ENCODE measurements at regions not wholly inside any gene's neighbourhood (a gene's known extent, or its start where the extent isn't known, plus 50 kb on each side); places are given as distances from the start of the nearest gene placed in this dataset.
"Not testable (repeated sequence)": the region's sequence is repeated elsewhere in the genome, so short reads cannot be mapped to it uniquely, and the experiment has no call there.

DNA sequence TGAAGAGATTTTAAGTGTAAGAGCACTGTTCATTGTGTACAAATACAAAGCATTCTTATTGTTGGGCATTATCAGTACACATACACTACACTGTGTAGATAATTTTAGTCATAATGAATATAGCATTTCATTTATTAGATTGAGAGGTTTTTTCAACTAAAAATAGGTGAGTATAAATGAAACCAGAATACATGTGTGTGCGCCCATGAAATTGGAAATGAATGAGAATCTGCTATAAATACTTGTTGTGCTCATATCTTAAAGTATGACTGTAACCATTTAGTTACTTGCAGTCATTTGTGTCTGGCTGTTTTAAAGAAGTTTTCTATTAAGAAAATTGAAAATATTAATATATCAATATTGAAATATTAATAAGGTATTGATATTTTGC is 189.0 kb upstream of the MEF2C start:
- DNase-seq (ENCODE audit: low spot score) = no peak

DNA sequence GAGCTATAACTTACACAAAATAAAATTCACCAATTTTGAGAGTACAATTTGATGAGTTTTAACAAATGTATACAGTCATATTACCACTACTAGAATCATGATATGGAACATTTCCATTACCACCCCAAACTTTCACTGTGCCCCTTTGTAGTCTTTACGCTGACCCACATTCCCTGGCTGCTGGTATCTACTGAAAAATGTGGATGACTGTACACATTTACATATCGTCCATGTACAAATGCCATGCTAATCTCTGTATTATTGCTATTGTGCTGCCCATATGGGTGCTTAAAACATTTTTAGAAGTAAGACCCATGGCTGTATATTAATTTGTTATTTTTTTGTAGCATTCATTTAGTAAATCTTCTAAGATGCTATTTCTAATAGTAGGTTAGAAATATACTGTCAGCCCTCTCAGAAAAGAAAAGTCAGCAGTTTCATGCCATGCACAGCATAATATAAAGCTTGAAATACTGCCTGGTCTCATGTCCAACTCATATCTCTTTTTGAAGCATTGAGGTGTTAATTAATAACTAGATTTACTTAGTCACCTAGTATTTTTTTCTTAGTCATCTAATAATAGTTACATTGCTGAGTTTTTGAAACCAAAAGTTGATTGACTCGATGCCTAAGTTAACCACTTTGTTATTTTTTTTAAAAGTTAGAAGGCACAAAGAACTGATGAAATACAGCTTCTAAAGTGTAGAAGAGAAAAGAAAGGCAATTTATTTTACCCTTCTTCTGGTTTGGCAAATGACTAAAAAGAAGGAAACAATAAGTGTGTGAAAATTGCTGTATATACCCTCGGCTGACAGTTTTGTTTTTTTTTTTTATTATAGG is 188.3 kb upstream of the MEF2C start:
- no peak for DNase-seq (ENCODE audit: low spot score)

DNA sequence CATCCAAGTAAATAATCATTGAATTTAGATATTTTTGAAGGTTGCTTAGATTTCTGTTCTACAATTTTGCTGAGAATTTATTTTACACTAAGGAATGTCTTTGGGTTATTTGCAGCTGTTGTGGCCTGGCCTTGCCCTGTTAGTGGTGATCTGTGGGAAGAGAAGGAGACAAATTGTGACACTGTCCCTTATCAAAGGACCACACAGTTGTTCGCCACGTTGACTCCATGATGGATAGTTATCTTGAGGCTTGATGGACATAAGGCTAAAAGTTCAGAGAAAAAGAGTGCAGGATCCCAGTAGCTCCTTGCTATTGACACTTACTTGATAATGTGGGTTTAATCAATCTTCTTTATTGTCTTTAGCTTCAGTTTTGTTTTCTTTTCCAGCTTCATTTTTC is 186.6 kb upstream of the MEF2C start:
- no peak for DNase-seq (ENCODE audit: low spot score)

DNA sequence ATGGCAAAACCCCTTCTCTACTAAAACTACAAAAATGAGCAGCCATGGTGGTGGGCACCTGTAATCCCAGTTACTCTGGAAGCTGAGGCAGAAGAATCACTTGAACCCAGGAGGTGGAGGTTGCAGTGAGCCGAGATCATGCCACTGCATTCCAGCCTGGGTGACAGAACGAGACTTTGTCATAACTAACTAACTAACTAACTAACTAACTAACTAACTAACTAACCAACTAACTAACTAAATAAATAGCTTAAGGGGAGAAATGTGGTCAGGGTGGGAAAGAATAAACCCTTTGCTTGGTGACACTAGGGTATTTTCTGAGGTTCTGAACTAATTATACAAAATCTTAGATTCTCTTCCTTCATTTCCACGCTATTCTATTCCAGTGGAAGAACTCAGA is 184.4 kb upstream of the MEF2C start:
- no peak for DNase-seq (ENCODE audit: low spot score)

DNA sequence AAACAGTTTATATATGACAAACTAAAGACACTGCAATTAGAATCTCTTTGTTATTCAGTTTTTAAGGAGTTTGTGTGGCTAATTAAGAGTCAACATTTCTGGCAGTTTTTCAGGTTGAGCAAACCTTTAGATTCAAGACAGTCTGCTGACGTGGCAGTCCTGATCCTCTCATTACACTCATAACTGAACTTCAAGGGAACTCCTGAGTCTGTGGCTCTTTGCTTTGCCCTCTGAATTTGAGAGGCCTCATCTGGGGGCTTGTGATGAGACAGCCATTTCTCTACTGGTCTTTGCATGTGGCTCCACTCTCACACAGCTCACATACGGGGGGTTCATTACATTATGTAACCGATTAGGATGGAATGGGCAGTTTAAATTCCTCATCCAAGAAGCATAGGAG is 182.9 kb upstream of the MEF2C start:
- no peak for DNase-seq (ENCODE audit: low spot score)

DNA sequence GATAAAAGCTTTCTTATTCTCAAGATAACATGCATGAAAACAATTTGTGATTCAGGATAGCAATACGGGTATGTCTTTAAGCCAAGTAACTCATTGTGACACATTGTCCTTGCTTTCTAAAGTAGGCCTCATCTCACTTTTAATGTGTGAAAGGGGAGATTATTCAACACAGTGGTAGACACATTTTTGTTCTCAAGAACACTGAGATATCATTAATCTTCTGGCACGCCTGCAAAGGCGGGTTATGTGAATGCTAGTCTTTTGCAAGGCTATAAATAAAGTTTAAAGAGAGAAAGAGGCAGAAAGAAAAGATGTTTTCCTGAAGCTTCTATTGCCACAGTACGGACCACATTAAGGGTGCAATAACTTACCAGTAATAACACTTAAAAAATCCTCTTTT is 181.8 kb upstream of the MEF2C start:
- no peak for DNase-seq (ENCODE audit: low spot score)

DNA sequence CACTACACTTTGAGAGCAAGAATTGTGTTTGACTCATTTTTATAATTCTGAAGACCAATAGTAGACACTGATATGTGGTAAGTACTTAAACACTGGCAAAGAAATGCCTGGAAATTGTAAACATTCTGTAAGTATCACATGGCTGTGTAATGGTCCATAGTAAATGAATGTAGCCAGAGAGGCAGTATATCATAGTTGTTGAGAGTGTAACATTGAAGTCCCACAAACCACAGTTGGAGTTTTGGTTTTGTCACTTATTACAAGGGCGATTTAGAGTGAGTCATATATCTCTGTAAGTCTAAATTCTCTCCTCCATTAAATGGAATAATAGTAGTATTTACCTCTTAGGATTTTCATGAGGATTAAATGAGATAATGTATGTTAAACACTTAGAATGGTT is 181.1 kb upstream of the MEF2C start:
- DNase-seq (ENCODE audit: low spot score) = no peak

DNA sequence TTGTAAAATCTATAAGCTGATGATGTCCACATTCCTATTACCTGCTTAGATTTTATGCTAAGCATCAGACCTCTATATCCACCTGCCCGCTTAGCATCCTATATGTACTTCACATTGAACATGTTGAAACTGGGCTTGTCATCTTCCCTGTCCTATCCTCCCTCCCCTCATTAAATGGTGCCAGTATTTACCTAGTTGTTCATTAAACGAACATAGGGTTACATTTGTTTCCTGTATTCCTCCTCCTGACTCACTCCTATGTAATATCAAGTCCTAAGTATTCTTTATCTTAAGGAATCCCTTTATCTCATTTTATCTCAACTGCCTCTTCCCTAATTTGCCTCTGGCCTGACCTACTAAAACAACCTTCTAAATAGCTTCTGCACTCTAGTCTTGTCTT is 177.8 kb upstream of the MEF2C start:
- no peak for DNase-seq (ENCODE audit: low spot score)

DNA sequence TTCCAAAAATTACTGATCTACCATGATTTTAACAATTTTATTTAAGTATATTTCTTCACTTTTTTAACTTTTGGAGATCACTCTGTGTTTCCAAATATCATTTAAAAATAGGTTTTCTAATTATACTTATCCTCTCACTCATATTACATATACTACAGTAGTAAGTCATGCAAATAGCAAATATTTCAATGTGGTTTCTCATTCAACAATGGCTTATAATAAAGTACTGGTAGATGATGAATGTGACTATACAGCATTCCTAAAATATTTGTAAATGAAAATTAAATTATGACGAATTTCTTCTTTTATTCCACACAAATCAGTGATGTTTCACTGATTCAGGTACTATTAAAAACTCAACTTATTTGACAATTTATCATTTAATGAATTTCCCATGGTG is 176.3 kb upstream of the MEF2C start:
- DNase-seq (ENCODE audit: low spot score) = no peak

DNA sequence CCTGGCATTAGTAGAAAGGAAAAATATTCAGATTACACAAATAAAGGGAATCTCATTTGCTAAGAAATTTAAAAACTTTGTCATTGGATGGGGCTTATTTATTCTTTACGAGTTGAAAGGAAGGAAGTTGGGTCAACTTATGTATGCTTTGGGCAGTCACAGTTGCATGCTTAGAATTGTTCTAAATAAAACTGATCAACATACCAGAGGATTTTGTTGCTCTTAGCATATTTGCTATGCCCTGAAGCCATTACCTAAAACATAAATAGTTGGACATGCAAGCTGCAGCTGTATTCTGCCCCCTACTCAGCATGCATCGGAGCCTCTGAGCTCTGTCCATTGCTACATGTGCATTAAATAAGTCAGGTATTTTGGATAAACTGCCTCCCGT is 172.7 kb upstream of the MEF2C start:
- no peak for DNase-seq (ENCODE audit: low spot score)

DNA sequence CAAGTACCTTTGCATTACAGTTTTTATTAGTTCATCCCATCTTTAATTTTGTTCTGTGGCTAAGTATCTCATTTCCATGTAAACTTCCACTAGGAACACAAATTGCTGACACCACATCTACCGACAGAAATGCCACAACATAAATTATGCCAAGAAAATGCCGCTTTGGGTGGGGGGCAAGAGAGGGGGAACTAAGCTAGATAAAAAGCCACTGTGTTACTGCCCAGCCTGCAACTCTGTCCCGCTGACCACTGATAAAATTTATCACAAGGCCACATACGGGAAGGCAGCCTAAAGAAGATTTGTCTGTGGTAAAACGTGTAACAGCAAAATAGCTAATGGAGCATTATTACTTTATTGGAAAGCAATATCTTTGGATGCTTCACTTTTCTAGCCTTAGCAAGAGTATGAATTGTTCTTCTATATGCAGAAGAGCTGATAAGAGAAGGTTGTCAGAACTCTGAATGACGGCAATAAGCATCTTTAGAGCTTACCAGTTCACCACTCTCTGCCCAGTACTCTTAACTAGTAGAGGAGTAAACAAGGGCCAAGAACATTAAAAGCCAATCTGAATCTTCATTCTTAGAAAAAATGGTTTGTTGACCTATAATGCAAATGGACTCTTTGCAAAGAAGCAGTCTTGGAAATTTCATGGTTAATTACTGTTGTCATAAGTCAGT is 172.2 kb upstream of the MEF2C start:
- no peak for DNase-seq (ENCODE audit: low spot score)

DNA sequence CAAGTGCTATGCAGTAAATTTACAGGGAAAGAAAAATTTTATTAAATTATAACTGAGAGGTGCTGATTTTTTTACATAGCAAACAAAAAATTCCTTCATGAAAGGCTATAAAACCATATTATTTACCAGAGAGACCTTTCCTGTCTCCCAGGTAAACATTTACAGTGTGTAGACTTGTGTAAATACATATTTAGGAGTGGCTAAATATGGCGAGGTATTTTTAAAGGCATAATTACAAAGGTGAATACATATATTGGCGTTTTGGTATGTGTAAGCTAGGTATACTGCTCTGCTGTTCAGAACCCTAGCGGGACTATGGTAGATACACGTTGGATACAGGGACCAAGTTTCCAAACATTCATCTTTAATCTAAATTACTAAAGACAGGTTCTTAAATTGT is 170.6 kb upstream of the MEF2C start:
- no peak for DNase-seq (ENCODE audit: low spot score)

DNA sequence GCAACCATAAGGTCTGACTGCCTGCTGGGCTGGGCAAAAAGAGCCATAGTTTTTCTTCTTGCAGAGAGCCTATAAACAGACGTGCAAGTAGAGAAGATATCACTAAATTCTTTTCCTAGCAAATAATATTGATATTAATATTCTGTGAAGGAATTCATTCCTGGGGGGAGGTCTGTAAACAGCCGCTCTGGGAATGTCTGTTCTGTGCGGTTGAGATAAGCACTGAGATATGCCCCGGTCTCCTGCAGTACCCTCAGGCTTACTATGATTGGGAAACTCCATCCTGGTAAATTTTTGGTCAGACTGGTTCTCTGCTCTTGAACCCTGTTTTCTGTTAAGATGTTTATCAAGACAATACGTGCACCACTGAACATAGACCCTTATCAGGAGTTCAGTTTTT is 167.1 kb upstream of the MEF2C start:
- DNase-seq (ENCODE audit: low spot score) = not testable (repeated sequence)

DNA sequence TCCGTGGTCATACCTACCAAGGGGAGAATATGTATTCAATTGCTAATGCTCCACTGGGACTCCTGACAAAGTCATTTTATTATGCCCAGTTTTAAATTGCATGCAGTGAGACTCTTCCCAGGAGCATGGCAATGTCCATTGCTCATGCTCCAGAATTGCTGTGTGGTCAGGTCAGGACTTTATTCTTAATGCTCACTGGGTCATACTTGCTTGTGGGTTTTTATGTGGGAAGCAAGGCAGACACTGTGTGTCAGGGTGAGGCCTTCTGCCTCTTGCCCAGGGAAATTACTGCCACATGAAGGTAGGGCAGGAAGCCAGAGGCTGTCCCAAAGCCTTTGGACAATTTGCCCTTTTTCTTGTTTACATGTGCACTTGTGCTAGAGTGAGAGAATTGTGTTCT is 164.6 kb upstream of the MEF2C start:
- DNase-seq (ENCODE audit: low spot score) = no peak

DNA sequence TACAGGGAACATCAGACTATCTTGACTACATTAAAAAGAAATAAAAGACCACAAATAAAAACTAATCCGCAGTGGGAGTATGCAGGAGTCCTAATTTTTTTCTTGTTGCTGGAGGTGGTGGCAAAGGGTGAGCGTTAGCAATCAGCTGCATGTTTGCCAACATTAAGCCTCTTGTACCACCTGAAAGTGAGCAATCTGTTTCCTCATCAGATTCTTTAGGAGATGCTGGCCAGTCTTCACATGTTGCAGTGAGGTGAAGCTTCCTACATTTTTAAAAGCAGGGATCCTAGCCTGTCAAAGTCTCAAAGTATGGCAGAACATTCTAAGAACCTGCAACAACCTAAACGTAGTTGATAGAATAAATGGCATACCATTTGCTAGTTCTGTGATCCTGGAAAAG is 162.2 kb upstream of the MEF2C start:
- no peak for DNase-seq (ENCODE audit: low spot score)

DNA sequence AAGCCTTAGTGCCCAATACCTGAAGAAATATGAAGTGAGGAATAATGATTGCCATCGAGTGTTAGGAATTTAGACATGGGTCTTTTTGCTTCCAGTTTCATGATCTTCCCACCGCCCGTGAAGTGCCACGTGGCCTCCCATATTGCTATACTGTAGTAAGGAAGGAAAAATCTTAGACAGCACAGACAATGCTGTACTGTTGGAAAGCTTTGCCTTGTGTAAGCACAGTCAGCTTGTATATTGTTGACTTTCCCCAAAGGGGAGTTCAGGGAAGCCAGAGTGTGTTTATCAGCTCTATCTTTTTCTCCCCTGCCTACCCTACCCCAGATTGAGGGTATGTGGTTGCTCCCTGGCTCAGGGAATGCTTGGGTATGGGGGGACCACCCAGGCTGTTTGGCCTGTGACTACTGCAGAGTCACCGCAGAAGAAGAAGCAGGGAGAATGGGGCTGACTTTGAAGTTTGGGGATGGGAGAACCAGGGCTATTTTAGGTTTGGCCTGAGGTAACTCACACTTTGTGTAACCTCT is 161.8 kb upstream of the MEF2C start:
- no peak for DNase-seq (ENCODE audit: low spot score)

DNA sequence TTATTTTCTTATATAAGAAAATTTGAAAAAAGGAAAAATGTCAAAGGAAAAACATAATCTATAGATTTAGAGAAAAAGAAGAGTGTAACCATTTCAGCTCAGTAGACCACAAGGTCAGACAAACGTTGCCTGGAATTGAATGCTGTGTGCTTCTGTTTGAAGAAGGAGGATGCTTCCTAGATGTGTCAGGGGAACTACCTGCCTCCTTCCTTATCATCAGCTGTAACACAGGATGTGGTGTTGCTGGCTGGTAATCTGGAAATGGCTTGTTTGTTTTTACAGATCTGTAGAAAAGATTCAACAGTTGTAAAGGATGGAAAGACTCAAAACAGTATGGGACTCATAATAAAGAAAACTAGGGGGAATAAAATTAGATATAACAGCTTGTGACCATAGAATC is 160.7 kb upstream of the MEF2C start:
- DNase-seq (ENCODE audit: low spot score) = no peak

DNA sequence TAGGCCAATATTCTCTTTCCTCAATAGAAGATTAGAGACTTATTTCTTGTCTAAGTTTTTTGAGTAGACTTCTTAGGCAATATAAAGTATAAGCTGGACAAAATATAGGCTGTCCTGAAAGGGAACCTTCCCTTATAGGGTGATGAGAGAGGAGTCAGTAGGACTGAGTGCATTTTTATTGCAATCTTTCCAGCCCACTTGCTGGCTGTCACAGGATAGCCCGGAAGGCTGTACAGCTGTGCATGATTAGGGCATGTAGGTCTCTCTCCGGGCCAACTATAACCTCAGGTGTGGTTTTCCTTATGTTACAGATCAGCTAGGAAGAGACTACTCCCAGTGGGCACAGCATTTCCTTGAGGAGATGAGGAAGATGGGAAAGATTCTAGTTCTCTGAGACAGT is 159.8 kb upstream of the MEF2C start:
- no peak for DNase-seq (ENCODE audit: low spot score)

DNA sequence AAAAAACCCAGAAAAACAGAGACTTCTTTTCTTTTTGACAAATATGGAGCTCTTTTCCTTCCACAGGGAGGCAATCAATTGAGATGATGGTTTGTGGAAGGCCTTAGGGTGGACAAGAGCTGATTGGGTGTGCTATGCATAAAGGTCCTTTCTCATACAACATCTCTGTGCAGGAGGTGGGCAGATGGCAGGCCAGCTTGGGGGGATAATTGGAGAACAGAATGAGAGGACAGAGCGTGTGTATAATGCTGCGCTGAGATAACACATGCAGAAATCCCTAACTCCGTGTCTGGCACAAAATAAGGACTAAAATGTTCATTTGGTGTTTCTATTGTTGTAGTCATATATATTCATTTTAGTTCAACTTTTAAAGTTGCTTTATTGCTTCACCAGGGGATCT is 159.0 kb upstream of the MEF2C start:
- DNase-seq (ENCODE audit: low spot score) = no peak

DNA sequence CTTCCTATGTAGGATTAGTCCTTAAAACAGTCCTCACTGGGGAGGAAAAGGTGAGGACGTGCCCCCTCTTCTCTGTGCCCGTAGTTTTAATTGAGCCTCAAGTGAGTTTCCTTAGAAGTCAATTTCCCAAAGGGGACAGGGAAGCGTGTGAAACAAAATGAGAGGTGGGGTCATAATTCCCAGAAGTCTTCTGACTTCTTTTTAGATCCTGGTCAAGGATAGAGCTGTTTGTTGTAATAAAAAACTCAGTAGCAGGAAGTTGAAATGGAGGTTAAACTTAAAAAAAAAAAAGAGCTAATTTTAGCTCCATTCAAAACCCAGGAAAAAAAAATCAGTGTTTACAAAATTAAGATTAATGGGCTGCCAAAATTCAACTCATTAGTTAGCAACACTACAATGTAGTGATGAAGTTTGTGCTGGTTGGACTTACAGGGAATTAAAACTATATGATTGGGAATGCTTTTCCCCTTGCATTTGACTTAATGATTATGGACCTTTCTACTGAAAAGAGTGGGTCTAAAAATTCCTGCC is 158.3 kb upstream of the MEF2C start:
- DNase-seq (ENCODE audit: low spot score) = no peak

DNA sequence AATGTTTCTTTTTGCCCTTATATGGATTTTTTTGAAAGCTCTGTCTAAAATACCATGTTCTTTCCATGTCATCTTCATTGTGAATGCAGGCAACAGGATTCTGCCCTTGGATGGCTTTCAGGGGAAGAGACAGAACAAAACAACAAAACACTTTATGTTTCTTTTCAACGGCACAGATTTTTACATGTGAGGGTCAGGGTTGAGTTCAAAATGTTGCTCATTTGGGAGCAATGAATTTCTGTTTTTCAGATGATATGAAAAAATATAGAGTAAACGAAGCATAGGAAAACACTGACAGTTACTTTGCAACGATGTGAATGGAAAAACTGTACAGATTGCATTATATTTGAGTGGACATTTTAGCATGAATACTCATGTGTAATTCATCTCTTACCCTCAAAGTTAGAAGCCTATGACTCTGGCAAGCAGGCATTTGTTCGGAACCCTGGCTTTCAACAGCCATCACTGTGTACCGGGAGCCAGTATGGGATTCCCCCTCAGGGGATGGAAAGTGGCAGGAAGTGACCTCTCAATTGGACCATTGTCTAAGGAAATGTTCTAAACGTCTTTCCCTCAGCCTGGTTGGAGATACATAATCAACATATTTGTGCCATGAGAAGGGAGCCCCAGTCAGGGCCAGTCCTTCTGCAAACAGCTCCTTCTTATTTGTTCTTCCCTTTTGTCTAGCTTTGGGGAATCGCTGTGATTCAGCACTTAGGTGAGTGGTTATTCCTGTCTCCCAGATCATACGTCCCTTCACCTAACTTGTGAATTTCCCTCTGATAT is 153.9 kb upstream of the MEF2C start:
- DNase-seq (ENCODE audit: low spot score) = no peak

DNA sequence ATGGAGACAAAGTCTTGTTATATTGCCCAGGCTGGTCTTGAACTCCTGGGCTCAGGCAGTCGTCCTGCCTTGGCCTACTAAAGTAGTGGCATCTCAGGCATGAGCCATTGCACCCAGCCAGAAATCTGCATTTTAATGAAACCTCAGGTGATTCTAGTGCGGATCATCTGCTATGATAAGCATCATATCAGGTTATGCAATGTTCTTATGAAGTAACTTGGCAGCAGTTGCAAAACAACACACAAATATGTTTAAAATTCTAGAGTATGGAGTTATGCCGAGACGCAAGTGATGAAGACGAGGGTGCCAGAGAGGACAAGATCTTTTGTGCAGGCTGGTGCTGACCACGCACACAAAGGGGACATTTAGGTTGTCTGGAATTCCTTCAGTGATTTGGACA is 153.2 kb upstream of the MEF2C start:
- DNase-seq (ENCODE audit: low spot score) = no peak

DNA sequence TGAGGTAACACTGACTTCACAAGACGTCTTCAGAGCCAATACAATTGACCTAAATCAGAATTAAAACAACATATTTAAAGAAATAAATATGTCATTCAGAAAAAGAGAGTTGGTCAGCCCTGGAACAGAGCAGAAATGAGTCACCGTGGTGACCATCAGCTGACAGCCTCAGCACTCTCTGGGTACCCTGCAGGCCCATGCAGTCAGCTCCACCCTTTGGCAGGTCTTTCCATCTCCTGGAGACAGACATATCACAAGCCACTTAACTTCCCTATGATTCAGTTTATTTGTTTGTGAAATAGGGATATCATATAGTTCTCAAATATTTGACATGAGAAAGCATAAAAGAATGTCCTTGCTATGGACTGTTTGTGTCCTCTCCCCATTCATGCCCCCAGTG is 151.6 kb upstream of the MEF2C start:
- no peak for DNase-seq (ENCODE audit: low spot score)

All from HuH-7 (cell line).